Smooth muscle cell (in vitro differentiated cells): ENCODE measurements at regions not wholly inside any gene's neighbourhood (a gene's known extent, or its start where the extent isn't known, plus 50 kb on each side); places are given as distances from the start of the nearest gene placed in this dataset.

Source experiments
- DNase-seq: peaks from one replicate; lab custom pipeline; 2025; ENCODE audit not compliant: unreplicated experiment; lab: John Stamatoyannopoulos, UW
- H2AFZ ChIP-seq: fragments of 200-600 bp; sonication (generic); 2 replicates; pipeline ENCODE4 v1.6.0; 2016; ENCODE audit warnings: antibody characterized with exemption, low read depth, mild to moderate bottlenecking
- H3F3A ChIP-seq: fragments of 200-600 bp; sonication (generic); 2 replicates; pipeline ENCODE4 v1.6.0; 2017; ENCODE audit warnings: antibody characterized with exemption, low read depth
- H3K27ac ChIP-seq: fragments of 200-600 bp; sonication (generic); 2 replicates; pipeline ENCODE4 v1.5.1; 2016; ENCODE audit warnings: low read depth, mild to moderate bottlenecking
- H3K27me3 ChIP-seq: fragments of 200-600 bp; sonication (generic); 2 replicates; pipeline ENCODE4 v1.6.1; 2016; ENCODE audit warnings: low read depth, mild to moderate bottlenecking
- H3K36me3 ChIP-seq: fragments of 200-600 bp; sonication (generic); 2 replicates; pipeline ENCODE4 v1.5.1; 2016; ENCODE audit warnings: low read depth
- H3K4me1 ChIP-seq: fragments of 200-600 bp; sonication (generic); 2 replicates; pipeline ENCODE4 v1.5.1; 2016; ENCODE audit warnings: low read depth
- H3K4me2 ChIP-seq: fragments of 200-600 bp; sonication (generic); 2 replicates; pipeline ENCODE4 v1.6.0; 2016; ENCODE audit warnings: mild to moderate bottlenecking
- H3K4me3 ChIP-seq: fragments of 200-600 bp; sonication (generic); 2 replicates; pipeline ENCODE4 v1.5.1; 2016; ENCODE audit warnings: mild to moderate bottlenecking
- H3K79me2 ChIP-seq: fragments of 200-600 bp; sonication (generic); 2 replicates; pipeline ENCODE4 v1.6.0; 2016; ENCODE audit warnings: low read depth, mild to moderate bottlenecking
- H3K9ac ChIP-seq: fragments of 200-600 bp; sonication (generic); 2 replicates; pipeline ENCODE4 v1.6.0; 2016; ENCODE audit warnings: low read depth
- H3K9me3 ChIP-seq: fragments of 200-600 bp; sonication (generic); replicated peaks from 2 replicates; pipeline ENCODE4 v1.5.1; 2016; ENCODE audit warnings: low read depth
- H4K20me1 ChIP-seq: fragments of 200-600 bp; sonication (generic); 2 replicates; pipeline ENCODE4 v1.6.0; 2016; ENCODE audit warnings: low read depth
- CTCF ChIP-seq: fragments of 200-600 bp; sonication (generic); IDR thresholded peaks from 2 replicates; pipeline ENCODE4 v1.5.1; 2017; ENCODE audit warnings: borderline replicate concordance, mild to moderate bottlenecking, antibody characterized with exemption; ENCODE audit not compliant: insufficient read depth, poor library complexity, severe bottlenecking
- WGBS: methylation state at CpG from one replicate; pipeline ENCODE4 v1.1.7; 2016; ENCODE audit warnings: low lambda C conversion rate; 5-methylcytosine and 5-hydroxymethylcytosine counted together

GRCh38 chr9:26415528-26415927 is 477.1 kb downstream of the CAAP1 start:
- no peaks in the 10 kb centered on the region for H3K36me3 ChIP-seq
- no peak overlapping the region for H2AFZ ChIP-seq
- H3K9ac ChIP-seq = no peak overlapping the region
- H3K79me2 ChIP-seq = no peaks in the 10 kb centered on the region
- 88% methylated on average over 3 of the region's 3 CpGs for WGBS
- no peak for DNase-seq
- no peaks in the 10 kb centered on the region for H3K27me3 ChIP-seq
- H3K4me3 ChIP-seq = no peak overlapping the region
- no peak for TF ChIP-seq CTCF
- H3K4me1 ChIP-seq = no peaks in the 10 kb centered on the region
- no peak overlapping the region for H3K4me2 ChIP-seq
- no peaks in the 10 kb centered on the region for H3K9me3 ChIP-seq
- no peaks in the 10 kb centered on the region for H4K20me1 ChIP-seq
- H3K27ac ChIP-seq = no peak overlapping the region
- no peaks in the 10 kb centered on the region for H3F3A ChIP-seq

- no peak for TF ChIP-seq CTCF
- no peaks in the 10 kb centered on the region for H3K27me3 ChIP-seq
- H3K36me3 ChIP-seq = no peaks in the 10 kb centered on the region
- no peak overlapping the region for H3K4me3 ChIP-seq
- WGBS = 90% methylated on average over 4 of the region's 4 CpGs
- H4K20me1 ChIP-seq = no peaks in the 10 kb centered on the region
- no peak overlapping the region for H3K4me2 ChIP-seq
- DNase-seq = no peak
- H3K79me2 ChIP-seq = no peaks in the 10 kb centered on the region
- no peaks in the 10 kb centered on the region for H3K9me3 ChIP-seq
- no peaks in the 10 kb centered on the region for H3F3A ChIP-seq
- H3K9ac ChIP-seq = no peak overlapping the region
- H2AFZ ChIP-seq = no peak overlapping the region
- no peak overlapping the region for H3K27ac ChIP-seq
- H3K4me1 ChIP-seq = no peaks in the 10 kb centered on the region
Observed at GRCh38 chr9:26413611-26414010, 479.0 kb downstream of the CAAP1 start.

- H3K9me3 ChIP-seq = no peaks in the 10 kb centered on the region
- TF ChIP-seq CTCF = no peak
- WGBS = 100% methylated on average over 1 of the region's 1 CpG
Observed at GRCh38 chr9:26412446-26412845, 480.2 kb downstream of the CAAP1 start.

GRCh38 chr9:26406676-26407075 is 485.9 kb downstream of the CAAP1 start:
- no peaks in the 10 kb centered on the region for H3F3A ChIP-seq
- WGBS = 96% methylated on average over 2 of the region's 2 CpGs
- no peak overlapping the region for H3K4me2 ChIP-seq
- no peaks in the 10 kb centered on the region for H4K20me1 ChIP-seq
- no peaks in the 10 kb centered on the region for H3K36me3 ChIP-seq
- no peak for TF ChIP-seq CTCF
- H3K27me3 ChIP-seq = no peaks in the 10 kb centered on the region
- no peak overlapping the region for H3K4me3 ChIP-seq
- H3K9me3 ChIP-seq = no peaks in the 10 kb centered on the region
- H3K9ac ChIP-seq = no peak overlapping the region
- no peak overlapping the region for H2AFZ ChIP-seq
- no peaks in the 10 kb centered on the region for H3K79me2 ChIP-seq
- H3K4me1 ChIP-seq = no peaks in the 10 kb centered on the region
- H3K27ac ChIP-seq = no peak overlapping the region
- DNase-seq = no peak

More at GRCh38 chr9:26412446-26412845, 480.2 kb downstream of the CAAP1 start:
- H3K36me3 ChIP-seq = no peaks in the 10 kb centered on the region
- H3F3A ChIP-seq = no peaks in the 10 kb centered on the region
- H2AFZ ChIP-seq = no peak overlapping the region
- H4K20me1 ChIP-seq = no peaks in the 10 kb centered on the region
- no peak overlapping the region for H3K27ac ChIP-seq
- H3K9ac ChIP-seq = no peak overlapping the region
- H3K4me1 ChIP-seq = no peaks in the 10 kb centered on the region
- no peaks in the 10 kb centered on the region for H3K79me2 ChIP-seq
- no peak for DNase-seq
- no peak overlapping the region for H3K4me3 ChIP-seq
- no peak overlapping the region for H3K4me2 ChIP-seq
- no peaks in the 10 kb centered on the region for H3K27me3 ChIP-seq
